ENCODE measurements at regions not wholly inside any gene's neighbourhood (a gene's known extent, or its start where the extent isn't known, plus 50 kb on each side); places are given as distances from the start of the nearest gene placed in this dataset.

- no peak overlapping the region for H3K27ac Mint-ChIP-seq
- no peak for ATAC-seq
Observed at GRCh38 chr11:71148716-71149115, 103.7 kb downstream of the SHANK2 start.

DNA sequence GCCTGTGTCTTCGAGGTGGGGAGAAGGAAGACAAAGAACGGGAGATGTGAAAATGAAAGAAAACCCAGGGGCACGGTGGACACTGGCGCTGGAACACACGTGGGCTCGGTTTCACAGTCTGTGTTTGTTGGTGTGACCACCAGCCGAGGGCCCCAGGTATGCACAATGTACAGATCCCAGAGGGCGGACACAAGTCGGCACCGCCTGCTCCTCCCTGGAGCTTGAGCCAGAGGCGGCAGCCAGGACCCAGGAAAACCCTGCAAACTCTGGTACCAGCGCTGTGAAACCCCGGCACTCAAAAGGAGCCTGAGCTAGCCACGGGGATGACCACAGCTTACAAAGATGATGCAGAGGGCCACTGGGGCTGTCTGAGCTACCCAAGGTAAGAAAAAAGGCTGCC is 105.0 kb downstream of the SHANK2 start:
- H3K27ac Mint-ChIP-seq = no peak overlapping the region
- no peak for ATAC-seq
- no peak overlapping the region for H3K4me3 Mint-ChIP-seq
- H3K9me3 Mint-ChIP-seq = peaks cover 4% of the 10 kb centered on the region
- peaks cover 2% of the 10 kb centered on the region for H3K4me1 Mint-ChIP-seq
- H3K36me3 Mint-ChIP-seq = no peaks in the 10 kb centered on the region
- H3K27me3 Mint-ChIP-seq = peaks cover 64% of the 10 kb centered on the region

More at GRCh38 chr11:71148716-71149115, 103.7 kb downstream of the SHANK2 start:
- no peaks in the 10 kb centered on the region for H3K36me3 Mint-ChIP-seq
- peaks cover 8% of the 10 kb centered on the region for H3K4me1 Mint-ChIP-seq
- no peak overlapping the region for H3K4me3 Mint-ChIP-seq
- H3K27me3 Mint-ChIP-seq = peaks cover 72% of the 10 kb centered on the region
- peaks cover 4% of the 10 kb centered on the region for H3K9me3 Mint-ChIP-seq

DNA sequence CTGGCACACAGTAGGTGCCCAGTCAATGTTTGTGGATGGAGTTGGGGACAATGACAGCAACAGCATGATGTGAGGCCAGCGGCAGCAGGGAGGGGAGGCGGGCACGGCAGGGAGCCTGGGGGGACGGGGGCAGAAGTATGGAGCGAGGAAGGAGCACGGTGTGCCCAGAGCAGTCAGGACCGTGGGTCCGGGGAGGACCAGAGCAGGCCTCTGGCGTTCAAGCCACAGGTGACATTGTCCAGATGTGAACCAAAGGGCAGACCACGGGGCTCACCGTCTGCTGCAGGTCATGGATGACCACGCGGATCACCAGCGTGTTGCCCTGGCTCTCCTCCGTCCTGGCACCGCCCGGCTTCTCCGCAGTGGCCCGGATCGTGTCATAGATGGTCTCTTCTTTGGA is 105.5 kb downstream of the SHANK2 start:
- Mint-ChIP-seq H3K4me3 (no peak overlapping the region), H3K9me3 (peaks cover 4% of the 10 kb centered on the region), H3K4me1 (no peaks in the 10 kb centered on the region), H3K27ac (no peak overlapping the region), H3K36me3 (no peaks in the 10 kb centered on the region), H3K27me3 (peaks cover 64% of the 10 kb centered on the region)
- ATAC-seq = no peak

GRCh38 chr11:71145988-71146824 is 106.2 kb downstream of the SHANK2 start:
- H3K4me1 Mint-ChIP-seq = no peaks in the 10 kb centered on the region
- peaks cover 4% of the 10 kb centered on the region for H3K9me3 Mint-ChIP-seq

DNA sequence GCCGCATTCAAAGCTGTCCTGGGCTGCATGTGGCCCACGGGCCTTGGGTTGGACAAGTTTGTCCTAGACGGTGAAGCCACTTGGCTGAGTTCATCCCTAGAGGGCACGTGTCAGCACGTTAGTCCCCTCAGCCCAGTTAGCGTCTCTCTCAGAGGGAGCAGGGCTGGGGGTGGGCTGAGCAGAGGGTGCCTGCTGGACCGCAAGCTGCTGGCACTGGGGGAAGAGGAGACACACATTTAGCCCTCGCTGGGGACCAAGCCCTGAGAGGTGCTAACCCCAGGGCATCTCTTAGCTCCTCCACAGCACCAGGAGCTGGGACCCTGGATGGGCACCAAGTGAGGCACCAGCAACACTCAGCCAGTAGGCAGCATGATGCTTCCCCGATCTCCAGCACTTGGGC is 107.0 kb downstream of the SHANK2 start:
- H3K27ac Mint-ChIP-seq = no peak overlapping the region
- ATAC-seq = no peak
- peaks cover 56% of the 10 kb centered on the region for H3K27me3 Mint-ChIP-seq

More at GRCh38 chr11:71145988-71146824, 106.2 kb downstream of the SHANK2 start:
- no peak for ATAC-seq
- H3K4me3 Mint-ChIP-seq = no peak overlapping the region
- H3K36me3 Mint-ChIP-seq = no peaks in the 10 kb centered on the region
- H3K27me3 Mint-ChIP-seq = peaks cover 63% of the 10 kb centered on the region
- no peak overlapping the region for H3K27ac Mint-ChIP-seq

DNA sequence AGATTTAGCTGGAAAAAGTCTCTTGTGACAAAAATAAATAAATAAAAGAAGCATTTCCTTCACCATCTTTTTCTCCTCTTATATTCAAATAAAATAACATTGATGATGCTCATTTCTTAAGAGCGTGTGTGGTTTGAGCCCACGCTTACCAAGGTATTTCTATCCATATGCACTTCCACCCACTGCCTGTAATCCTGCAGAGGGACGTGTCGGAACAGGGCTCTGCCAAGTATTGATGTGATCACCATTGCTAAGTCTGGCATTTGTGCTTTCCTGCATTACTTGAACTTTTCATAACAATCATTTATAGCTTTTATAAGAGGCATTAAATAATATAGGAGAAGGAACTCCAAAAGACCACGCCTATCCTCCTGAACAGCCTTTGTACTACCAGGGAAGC is 107.6 kb downstream of the SHANK2 start:
- no peak for ATAC-seq
- Mint-ChIP-seq H3K27ac (no peak overlapping the region), H3K9me3 (peaks cover 4% of the 10 kb centered on the region), H3K36me3 (no peaks in the 10 kb centered on the region), H3K27me3 (peaks cover 56% of the 10 kb centered on the region), H3K4me3 (no peak overlapping the region), H3K4me1 (no peaks in the 10 kb centered on the region)

More for the DNA sequence above, 107.0 kb downstream of the SHANK2 start:
- Mint-ChIP-seq H3K4me1 (no peaks in the 10 kb centered on the region), H3K4me3 (no peak overlapping the region), H3K36me3 (no peaks in the 10 kb centered on the region), H3K9me3 (peaks cover 4% of the 10 kb centered on the region)

DNA sequence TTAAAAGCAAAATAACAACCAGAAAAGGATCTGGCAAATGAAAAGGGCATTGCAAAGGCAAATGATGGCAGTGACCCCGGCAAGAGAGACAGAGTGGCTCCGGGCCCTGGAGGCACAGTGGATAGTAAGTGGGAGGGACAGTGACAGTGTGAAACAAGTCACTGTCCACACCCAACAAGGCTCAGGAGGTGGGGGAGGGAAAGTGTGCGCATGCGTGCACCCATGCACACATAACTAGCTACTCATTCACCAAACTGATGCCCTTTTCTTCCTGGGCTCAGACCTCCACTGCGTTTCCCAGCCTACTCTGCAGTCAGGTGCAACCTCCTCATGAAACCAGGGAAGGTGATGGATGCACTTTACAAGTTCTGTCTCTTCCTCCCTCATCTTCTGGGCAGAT is 108.4 kb downstream of the SHANK2 start:
- no peak overlapping the region for H3K27ac Mint-ChIP-seq
- no peaks in the 10 kb centered on the region for H3K36me3 Mint-ChIP-seq
- H3K4me3 Mint-ChIP-seq = no peak overlapping the region

DNA sequence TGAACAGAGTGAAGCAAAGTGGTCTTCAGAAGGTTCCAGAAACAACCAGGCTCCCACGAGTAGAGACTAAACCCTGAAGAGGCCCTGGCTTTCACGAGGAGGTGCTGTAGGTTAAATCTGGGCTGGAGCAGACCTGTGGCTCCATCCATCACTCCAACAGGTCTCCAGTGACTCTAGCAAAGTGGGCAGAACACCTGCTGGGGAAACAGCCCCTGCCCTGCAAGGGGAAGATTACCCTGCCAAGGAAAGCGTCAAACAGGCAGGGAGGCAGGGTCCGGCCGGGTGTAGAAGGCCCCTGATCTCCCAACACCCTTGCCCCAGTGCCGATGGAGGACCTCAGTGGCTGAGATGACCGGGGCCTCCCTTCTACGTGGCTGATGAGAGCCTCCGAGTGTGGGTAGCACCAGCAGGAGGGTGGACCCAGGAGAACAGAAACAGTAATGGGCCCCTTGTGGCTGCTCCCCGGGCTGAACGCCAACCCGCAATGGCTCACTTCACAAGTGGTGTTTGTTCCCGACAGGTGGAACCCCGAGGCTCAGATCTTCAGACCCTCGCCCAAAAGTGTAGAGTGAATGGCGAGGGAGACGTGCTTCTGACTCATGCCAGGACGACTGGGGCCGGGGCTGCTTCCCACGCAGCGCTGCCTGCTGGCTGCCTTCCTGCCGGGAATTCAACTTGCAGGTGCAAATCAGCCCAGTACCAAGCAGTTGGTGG is 112.0 kb downstream of the SHANK2 start:
- no peak for ATAC-seq
- H3K36me3 Mint-ChIP-seq = no peaks in the 10 kb centered on the region
- no peak overlapping the region for H3K4me3 Mint-ChIP-seq
- no peaks in the 10 kb centered on the region for H3K4me1 Mint-ChIP-seq
- peaks cover 3% of the 10 kb centered on the region for H3K9me3 Mint-ChIP-seq
- peaks cover 34% of the 10 kb centered on the region for H3K27me3 Mint-ChIP-seq
- no peak overlapping the region for H3K27ac Mint-ChIP-seq

More for the DNA sequence above, 108.4 kb downstream of the SHANK2 start:
- peaks cover 52% of the 10 kb centered on the region for H3K27me3 Mint-ChIP-seq
- ATAC-seq = no peak
- no peaks in the 10 kb centered on the region for H3K4me1 Mint-ChIP-seq
- H3K9me3 Mint-ChIP-seq = no peaks in the 10 kb centered on the region

DNA sequence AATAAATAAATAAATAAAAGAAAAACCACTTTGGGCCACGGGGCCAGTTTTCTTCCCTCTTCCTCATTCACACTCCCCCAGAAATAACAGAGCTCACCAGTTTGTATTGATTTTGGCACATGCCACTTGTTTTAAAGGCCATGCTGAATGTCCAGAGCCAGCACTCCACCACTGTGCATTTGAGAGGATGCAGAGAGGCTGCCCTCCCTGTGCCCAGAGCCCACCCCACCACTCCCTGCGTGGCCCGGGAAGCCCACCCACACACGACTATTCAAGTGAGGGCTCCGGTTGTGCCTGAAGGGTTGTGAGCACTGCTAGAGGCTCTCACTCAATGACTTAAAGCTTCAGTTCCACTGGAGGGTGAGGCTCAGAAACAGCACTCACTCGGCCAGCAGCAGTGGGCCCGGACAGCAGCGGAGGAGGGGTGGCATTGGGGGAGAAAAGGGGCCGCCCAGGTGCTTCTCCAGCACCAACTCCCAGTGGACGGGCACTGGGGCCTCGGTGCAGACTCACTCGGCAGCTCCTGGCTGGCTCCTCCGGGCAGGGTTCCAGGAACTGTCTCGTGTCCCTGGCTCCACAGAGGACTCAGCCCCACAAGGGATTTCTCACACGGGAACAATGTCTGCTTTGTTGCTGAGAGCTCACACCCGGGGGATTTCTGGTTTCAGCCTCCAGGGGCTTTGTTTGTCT is 112.7 kb downstream of the SHANK2 start:
- no peaks in the 10 kb centered on the region for H3K36me3 Mint-ChIP-seq
- H3K4me3 Mint-ChIP-seq = no peak overlapping the region
- H3K27me3 Mint-ChIP-seq = peaks cover 27% of the 10 kb centered on the region
- ATAC-seq = no peak
- peaks cover 3% of the 10 kb centered on the region for H3K9me3 Mint-ChIP-seq
- H3K27ac Mint-ChIP-seq = no peak overlapping the region
- no peaks in the 10 kb centered on the region for H3K4me1 Mint-ChIP-seq

GRCh38 chr11:71138737-71139425 is 113.5 kb downstream of the SHANK2 start:
- H3K4me1 Mint-ChIP-seq = no peaks in the 10 kb centered on the region
- no peak for ATAC-seq
- no peak overlapping the region for H3K4me3 Mint-ChIP-seq
- H3K27me3 Mint-ChIP-seq = peaks cover 26% of the 10 kb centered on the region
- H3K27ac Mint-ChIP-seq = no peak overlapping the region
- no peaks in the 10 kb centered on the region for H3K36me3 Mint-ChIP-seq
- peaks cover 3% of the 10 kb centered on the region for H3K9me3 Mint-ChIP-seq

- H3K27ac Mint-ChIP-seq = no peak overlapping the region
- no peaks in the 10 kb centered on the region for H3K36me3 Mint-ChIP-seq
- no peaks in the 10 kb centered on the region for H3K4me1 Mint-ChIP-seq
- no peak overlapping the region for H3K4me3 Mint-ChIP-seq
- peaks cover 32% of the 10 kb centered on the region for H3K27me3 Mint-ChIP-seq
- ATAC-seq = no peak
- H3K9me3 Mint-ChIP-seq = peaks cover 5% of the 10 kb centered on the region
Observed at GRCh38 chr11:71137376-71137775, 115.0 kb downstream of the SHANK2 start.

GRCh38 chr11:71136095-71136845 is 116.1 kb downstream of the SHANK2 start:
- peaks cover 5% of the 10 kb centered on the region for H3K9me3 Mint-ChIP-seq
- no peaks in the 10 kb centered on the region for H3K4me1 Mint-ChIP-seq
- H3K27ac Mint-ChIP-seq = no peak overlapping the region
- H3K36me3 Mint-ChIP-seq = no peaks in the 10 kb centered on the region
- H3K27me3 Mint-ChIP-seq = peaks cover 32% of the 10 kb centered on the region
- H3K4me3 Mint-ChIP-seq = no peak overlapping the region
- no peak for ATAC-seq

GRCh38 chr11:71135112-71135511 is 117.3 kb downstream of the SHANK2 start:
- no peak for ATAC-seq
- H3K27me3 Mint-ChIP-seq = peaks cover 39% of the 10 kb centered on the region
- H3K4me3 Mint-ChIP-seq = no peak overlapping the region
- H3K27ac Mint-ChIP-seq = no peak overlapping the region
- H3K9me3 Mint-ChIP-seq = peaks cover 5% of the 10 kb centered on the region
- no peaks in the 10 kb centered on the region for H3K4me1 Mint-ChIP-seq
- H3K36me3 Mint-ChIP-seq = no peaks in the 10 kb centered on the region

GRCh38 chr11:71133946-71134345 is 118.4 kb downstream of the SHANK2 start:
- Mint-ChIP-seq H3K4me3 (no peak overlapping the region), H3K36me3 (no peaks in the 10 kb centered on the region), H3K27me3 (peaks cover 51% of the 10 kb centered on the region), H3K9me3 (peaks cover 5% of the 10 kb centered on the region), H3K27ac (no peak overlapping the region), H3K4me1 (no peaks in the 10 kb centered on the region)
- ATAC-seq = no peak

Measured in stimulated activated memory B cell treated with anti-CD40 and anti-IgM and Interleukin-4, amounts not matched to agents 10 μg/mL and 1 μg/mL and 100 μg/mL, for 72 hours (primary cell).